HepG2 (cell line): ENCODE measurements at regions not wholly inside any gene's neighbourhood (a gene's known extent, or its start where the extent isn't known, plus 50 kb on each side); places are given as distances from the start of the nearest gene placed in this dataset.
A peak's percentile ranks its signal among the peaks of the same experiment; 100 is the strongest.

Experiments
- ATAC-seq: fragments of 200-7000 bp; cut with Tn5 transposase; 3 replicates; pipeline ENCODE4 v1.9.1; 2020; ENCODE audit warnings: mild to moderate bottlenecking, moderate library complexity
- BruUV-seq: library from RNA; stranded (reverse); fragments of 400-500 nt; replicated peaks from 2 replicates; lab custom pipeline; 2021; lab: Mats Ljungman, UMichigan
- CTCF ChIA-PET: fragments of 300-600 bp; formaldehyde crosslinking; extraction: SDS; loops from one replicate; lab custom pipeline; 2021; ENCODE audit warnings: low total read pairs, inconsistent platforms, low intra/inter-chr PET ratio; lab: Yijun Ruan, JAX
- POLR2A ChIA-PET: fragments of 350-600 bp; sonication (Branson Sonifier 250); formaldehyde crosslinking; loops from one replicate; lab custom pipeline; 2020; ENCODE audit warnings: antibody characterized with exemption, inconsistent platforms; lab: Yijun Ruan, JAX
- DNase-seq: peaks from one replicate; pipeline ENCODE4 v3.0.0-alpha.2; 2015; ENCODE audit warnings: low spot score
- FAIRE-seq: peaks from 3 replicates; lab custom pipeline; 2011; peaks lifted over from hg19 to GRCh38; lab: Jason Lieb, UNC
- H2AFZ ChIP-seq: one replicate; pipeline ENCODE4 v1.6.1; 2011; ENCODE audit warnings: low read length, inconsistent platforms
- H3K27ac ChIP-seq: fragments of 300-600 bp; 3 replicates; pipeline ENCODE4 v1.8.0; 2011; ENCODE audit warnings: mixed run types, mild to moderate bottlenecking, mixed read lengths, low read length, inconsistent platforms; ENCODE audit not compliant: insufficient read depth; ENCODE audit errors: extremely low read length
- H3K27me3 ChIP-seq, 2 experiments: fragments of 200-600 bp in 1 of 2; 2 replicates in 1 of 2; 3 replicates in 1 of 2; pipeline versions ENCODE4 v1.6.0 to v1.8.0; 2011; ENCODE audit warnings: low read length in 2 of 2, mild to moderate bottlenecking in 2 of 2, moderate library complexity in 2 of 2, inconsistent platforms in 1 of 2; ENCODE audit not compliant: insufficient read depth in 2 of 2, control insufficient read depth in 1 of 2
- H3K36me3 ChIP-seq, 2 experiments: fragments of 200-600 bp in 1 of 2; replicated peaks in 1 of 2; 2 replicates in 1 of 2; 3 replicates in 1 of 2; pipeline versions ENCODE4 v1.5.1 to v1.8.0; 2011; ENCODE audit warnings: low read length in 2 of 2, inconsistent platforms in 1 of 2; ENCODE audit not compliant: insufficient read depth in 2 of 2, control insufficient read depth in 1 of 2
- H3K4me1 ChIP-seq: 2 replicates; pipeline ENCODE4 v1.5.1; 2012; ENCODE audit warnings: low read length, inconsistent platforms; ENCODE audit not compliant: insufficient read depth
- H3K4me2 ChIP-seq: 2 replicates; pipeline ENCODE4 v1.6.0; 2011; ENCODE audit warnings: low read depth, low read length, inconsistent platforms
- H3K4me3 ChIP-seq, 3 experiments: fragments of 200-600 bp in 1 of 3; sonication (generic), shearing (Covaris generic) in 1 of 3; replicated peaks in 1 of 3; 2 replicates each; pipeline ENCODE4 v1.5.1; 2011 to 2016; ENCODE audit warnings: low read length in 3 of 3, inconsistent platforms in 2 of 3, low read depth in 2 of 3, mild to moderate bottlenecking in 2 of 3, control low read depth in 1 of 3, mixed read lengths in 1 of 3; ENCODE audit not compliant: insufficient read depth in 1 of 3
- H3K79me2 ChIP-seq: one replicate; pipeline ENCODE4 v1.6.1; 2011; ENCODE audit warnings: low read length, inconsistent platforms; ENCODE audit not compliant: insufficient read depth
- H3K9ac ChIP-seq: 2 replicates; pipeline ENCODE4 v1.6.0; 2011; ENCODE audit warnings: mild to moderate bottlenecking, low read depth, low read length, inconsistent platforms; ENCODE audit not compliant: insufficient read depth
- H3K9me3 ChIP-seq: 2 replicates; pipeline ENCODE4 v1.5.1; 2012; ENCODE audit warnings: mild to moderate bottlenecking, low read length
- H4K20me1 ChIP-seq: 2 replicates; pipeline ENCODE4 v1.6.0; 2011; ENCODE audit warnings: inconsistent platforms, mild to moderate bottlenecking, low read length, moderate library complexity; ENCODE audit not compliant: insufficient read depth
- FOXA1 ChIP-seq, 2 experiments: fragments of 450-650 bp in 1 of 2; sonication (generic) in 1 of 2; formaldehyde crosslinking in 1 of 2; IDR thresholded peaks; 2 replicates each; pipeline versions ENCODE4 v1.4.0 to v1.6.1; 2016 to 2020; ENCODE audit warnings: missing genetic modification reagents in 1 of 2
- KLF11 ChIP-seq: IDR thresholded peaks from 2 replicates; pipeline ENCODE4 v1.6.1; 2016; ENCODE audit warnings: missing compliant biosample characterization
- MATR3 ChIP-seq: sonication (generic); formaldehyde crosslinking; IDR thresholded peaks from 2 replicates; pipeline ENCODE4 v1.4.0; 2020; ENCODE audit warnings: missing genetic modification reagents
- MIER3 ChIP-seq: IDR thresholded peaks from 2 replicates; pipeline ENCODE4 v1.6.1; 2016; ENCODE audit warnings: missing compliant biosample characterization, borderline replicate concordance
- NFKB2 ChIP-seq: sonication (generic); formaldehyde crosslinking; IDR thresholded peaks from 2 replicates; pipeline ENCODE4 v1.4.0; 2020; ENCODE audit warnings: missing genetic modification reagents, borderline replicate concordance
- NFYB ChIP-seq: sonication (generic); formaldehyde crosslinking; IDR thresholded peaks from 2 replicates; pipeline ENCODE4 v1.4.0; 2020; ENCODE audit warnings: missing genetic modification reagents
- REPIN1 ChIP-seq: sonication (generic); formaldehyde crosslinking; IDR thresholded peaks from 2 replicates; pipeline ENCODE4 v1.8.0; 2022; ENCODE audit warnings: missing genetic modification reagents, low read depth, mild to moderate bottlenecking, borderline replicate concordance
- TOE1 ChIP-seq: sonication (generic); formaldehyde crosslinking; IDR thresholded peaks from 2 replicates; pipeline ENCODE4 v1.4.0; 2020; ENCODE audit warnings: mild to moderate bottlenecking, missing genetic modification reagents
- ZNF24 ChIP-seq: fragments of 450-650 bp; IDR thresholded peaks from 2 replicates; pipeline ENCODE4 v1.6.1; 2017; ENCODE audit warnings: antibody characterized with exemption, mild to moderate bottlenecking
- ZNF382 ChIP-seq: sonication (generic); formaldehyde crosslinking; IDR thresholded peaks from 2 replicates; pipeline ENCODE4 v1.5.0; 2020; ENCODE audit warnings: missing genetic modification reagents, mild to moderate bottlenecking, borderline replicate concordance
- ZNF781 ChIP-seq: sonication (generic); formaldehyde crosslinking; IDR thresholded peaks from 2 replicates; pipeline ENCODE4 v1.5.1; 2020; ENCODE audit warnings: borderline replicate concordance, mild to moderate bottlenecking, missing genetic modification reagents; ENCODE audit errors: not compliant biosample characterization
- WGBS: methylation state at CpG from one replicate; pipeline ENCODE4 v1.1.6; 2017; ENCODE audit warnings: low lambda C conversion rate; 5-methylcytosine and 5-hydroxymethylcytosine counted together
- in situ Hi-C: cut with HindIII; loops from 2 replicates; pipeline ENCODE4 v1.10.0; 2017; ENCODE audit warnings: low pct_unique_long_range_greater_than_20kb; ENCODE audit not compliant: extremely low pct_ligation_motif_present
- intact Hi-C: fragments of 100-400 bp; cut with micrococcal nuclease; formaldehyde crosslinking; loops from one replicate; pipeline ENCODE4 v1.10.0; 2022; ENCODE audit not compliant: unreplicated experiment
- TF ChIP-seq, protein P1 (sequence below): sonication (generic); formaldehyde crosslinking; IDR thresholded peaks from 2 replicates; pipeline ENCODE4 v1.5.0; 2020; ENCODE audit warnings: mild to moderate bottlenecking, missing genetic modification reagents, moderate library complexity
- TF ChIP-seq, protein P2 (sequence below): sonication (generic); formaldehyde crosslinking; IDR thresholded peaks from 2 replicates; pipeline ENCODE4 v1.9.0; 2021; ENCODE audit warnings: missing genetic modification reagents, borderline replicate concordance

DNA sequence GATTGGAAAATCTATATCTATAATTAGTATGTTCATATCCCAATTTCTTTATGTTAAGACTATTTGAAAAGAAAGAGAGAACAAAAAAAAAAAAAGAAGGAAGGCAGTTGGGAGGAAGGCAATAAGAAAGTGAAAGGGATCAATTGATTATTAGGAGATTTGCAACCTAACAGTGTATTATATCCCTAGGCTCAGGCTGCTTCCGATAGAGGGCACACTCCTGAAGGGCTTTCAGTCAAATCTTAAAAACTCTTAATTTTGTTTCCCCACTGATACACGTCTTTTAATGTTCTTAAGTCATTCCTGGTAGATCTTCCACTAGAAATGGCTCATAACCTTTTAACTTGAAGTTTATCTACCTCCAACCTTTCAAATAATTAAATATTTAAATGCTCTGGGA lies 763.9 kb downstream of the BCL11A start:
- no peaks in the 10 kb centered on the region for H3K79me2 ChIP-seq
- ChIA-PET POLR2A (no interaction called here), CTCF (interaction anchor here (0.8 to 1.6 kb wide), 2 partner anchors 362 to 761 kb away, joined by 3 read pairs; no protein-coding TSS in a partner anchor)
- no peak for FAIRE-seq
- ATAC-seq, result peak; percentile 46; the same call in 2 of the 3 replicates
- H3K4me1 ChIP-seq, result no peaks in the 10 kb centered on the region
- H2AFZ ChIP-seq, result no peak overlapping the region
- in situ Hi-C loops (no loop called here), intact Hi-C loops (no loop called here)
- DNase-seq, result peak; percentile 3
- no peak overlapping the region for H3K27ac ChIP-seq
- no TSS peak for BruUV-seq
- H3K9ac ChIP-seq, result no peak overlapping the region
- 1% methylated on average over 2 of the region's 2 CpGs for WGBS
- H3K9me3 ChIP-seq, result no peaks in the 10 kb centered on the region
- no peak overlapping the region for H3K4me2 ChIP-seq
- H4K20me1 ChIP-seq, result no peaks in the 10 kb centered on the region
- no peak for TF ChIP-seq REPIN1 (CRISPR knock-in tag)
- TF ChIP-seq, protein P1, sequence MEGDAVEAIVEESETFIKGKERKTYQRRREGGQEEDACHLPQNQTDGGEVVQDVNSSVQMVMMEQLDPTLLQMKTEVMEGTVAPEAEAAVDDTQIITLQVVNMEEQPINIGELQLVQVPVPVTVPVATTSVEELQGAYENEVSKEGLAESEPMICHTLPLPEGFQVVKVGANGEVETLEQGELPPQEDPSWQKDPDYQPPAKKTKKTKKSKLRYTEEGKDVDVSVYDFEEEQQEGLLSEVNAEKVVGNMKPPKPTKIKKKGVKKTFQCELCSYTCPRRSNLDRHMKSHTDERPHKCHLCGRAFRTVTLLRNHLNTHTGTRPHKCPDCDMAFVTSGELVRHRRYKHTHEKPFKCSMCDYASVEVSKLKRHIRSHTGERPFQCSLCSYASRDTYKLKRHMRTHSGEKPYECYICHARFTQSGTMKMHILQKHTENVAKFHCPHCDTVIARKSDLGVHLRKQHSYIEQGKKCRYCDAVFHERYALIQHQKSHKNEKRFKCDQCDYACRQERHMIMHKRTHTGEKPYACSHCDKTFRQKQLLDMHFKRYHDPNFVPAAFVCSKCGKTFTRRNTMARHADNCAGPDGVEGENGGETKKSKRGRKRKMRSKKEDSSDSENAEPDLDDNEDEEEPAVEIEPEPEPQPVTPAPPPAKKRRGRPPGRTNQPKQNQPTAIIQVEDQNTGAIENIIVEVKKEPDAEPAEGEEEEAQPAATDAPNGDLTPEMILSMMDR, result peak; percentile 24
- H3K4me3 ChIP-seq, result no peak overlapping the region
- H3K27me3 ChIP-seq, result no peaks in the 10 kb centered on the region
- no peaks in the 10 kb centered on the region for H3K36me3 ChIP-seq

DNA sequence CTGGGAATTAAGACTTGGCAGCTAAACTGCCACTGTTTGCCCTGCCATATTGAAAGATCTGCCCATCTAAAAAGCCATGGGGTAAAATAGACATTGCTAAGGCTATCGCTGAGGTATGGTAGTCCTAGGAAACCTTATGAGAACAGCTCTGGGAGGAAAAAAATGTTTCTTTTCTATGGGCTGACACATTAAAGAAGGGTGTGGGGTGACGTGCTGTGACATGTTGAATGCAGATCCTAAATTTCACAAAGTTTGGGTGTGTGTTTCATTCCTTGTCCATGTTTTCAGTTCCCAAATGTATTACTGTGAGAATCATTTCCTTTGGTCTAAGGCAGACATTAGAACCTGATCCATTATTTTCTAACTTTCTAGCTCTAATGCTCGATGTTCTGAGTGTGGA lies 766.4 kb downstream of the BCL11A start:
- Histone ChIP-seq H3K27ac (no peak overlapping the region), H3K4me2 (no peak overlapping the region), H3K9ac (no peak overlapping the region), H3K4me1 (no peaks in the 10 kb centered on the region), H3K27me3 (no peaks in the 10 kb centered on the region), H3K36me3 (no peaks in the 10 kb centered on the region), H3K9me3 (no peaks in the 10 kb centered on the region), H3K79me2 (no peaks in the 10 kb centered on the region), H2AFZ (no peak overlapping the region), H4K20me1 (no peaks in the 10 kb centered on the region), H3K4me3 (no peak overlapping the region)
- no TSS peak for BruUV-seq
- in situ Hi-C loops (no loop called here), intact Hi-C loops (no loop called here)
- ChIA-PET CTCF (no interaction called here), POLR2A (no interaction called here)
- DNase-seq, result no peak
- ATAC-seq, result no peak
- 14% methylated on average over 3 of the region's 3 CpGs for WGBS
- FAIRE-seq, result no peak
- TF ChIP-seq TOE1 (no peak), MATR3 (CRISPR knock-in tag) (no peak), ZNF24 (no peak), NFYB (no peak), FOXA1 (IDR thresholded peaks at IDR 0.05) (no peak), FOXA1 (CRISPR knock-in tag; IDR thresholded peaks at IDR 0.05) (no peak), MIER3 (CRISPR knock-in tag) (no peak), ZNF781 (no peak), KLF11 (CRISPR knock-in tag) (no peak), NFKB2 (CRISPR knock-in tag) (no peak), ZNF382 (no peak)
- TF ChIP-seq, protein P2, sequence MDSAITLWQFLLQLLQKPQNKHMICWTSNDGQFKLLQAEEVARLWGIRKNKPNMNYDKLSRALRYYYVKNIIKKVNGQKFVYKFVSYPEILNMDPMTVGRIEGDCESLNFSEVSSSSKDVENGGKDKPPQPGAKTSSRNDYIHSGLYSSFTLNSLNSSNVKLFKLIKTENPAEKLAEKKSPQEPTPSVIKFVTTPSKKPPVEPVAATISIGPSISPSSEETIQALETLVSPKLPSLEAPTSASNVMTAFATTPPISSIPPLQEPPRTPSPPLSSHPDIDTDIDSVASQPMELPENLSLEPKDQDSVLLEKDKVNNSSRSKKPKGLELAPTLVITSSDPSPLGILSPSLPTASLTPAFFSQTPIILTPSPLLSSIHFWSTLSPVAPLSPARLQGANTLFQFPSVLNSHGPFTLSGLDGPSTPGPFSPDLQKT (CRISPR knock-in tag), result no peak
